KMS-11 (cell line): ENCODE measurements at regions not wholly inside any gene's neighbourhood (a gene's known extent, or its start where the extent isn't known, plus 50 kb on each side); places are given as distances from the start of the nearest gene placed in this dataset.
A peak's percentile ranks its signal among the peaks of the same experiment; 100 is the strongest.

Experiments used
- H2AFZ ChIP-seq: fragments of 200-600 bp; sonication (generic); 2 replicates; pipeline ENCODE4 v1.6.1; 2016; ENCODE audit warnings: antibody characterized with exemption, mixed run types, low read depth
- H3K27ac ChIP-seq: fragments of 200-600 bp; sonication (generic); 2 replicates; pipeline ENCODE4 v1.6.1; 2016; ENCODE audit warnings: mild to moderate bottlenecking, mixed run types
- H3K27me3 ChIP-seq: fragments of 200-600 bp; sonication (generic); 2 replicates; pipeline ENCODE4 v1.6.1; 2017; ENCODE audit warnings: mild to moderate bottlenecking, low read depth, mixed run types, moderate library complexity; ENCODE audit not compliant: insufficient read depth
- H3K36me3 ChIP-seq: fragments of 200-600 bp; sonication (generic); 2 replicates; pipeline ENCODE4 v1.6.1; 2017; ENCODE audit warnings: mild to moderate bottlenecking, mixed run types; ENCODE audit not compliant: insufficient read depth
- H3K4me1 ChIP-seq: fragments of 200-600 bp; sonication (generic); 2 replicates; pipeline ENCODE4 v1.6.1; 2016; ENCODE audit warnings: mild to moderate bottlenecking, low read depth, mixed run types; ENCODE audit not compliant: poor library complexity, severe bottlenecking
- H3K4me2 ChIP-seq: fragments of 200-600 bp; sonication (generic); 2 replicates; pipeline ENCODE4 v1.7.0; 2016; ENCODE audit warnings: mild to moderate bottlenecking, mixed run types
- H3K4me3 ChIP-seq: fragments of 200-600 bp; sonication (generic); IDR thresholded peaks from 2 replicates; pipeline ENCODE4 v1.6.1; 2017; ENCODE audit warnings: low read depth, low read length, mixed read lengths; ENCODE audit not compliant: insufficient read depth
- H3K79me2 ChIP-seq: fragments of 200-600 bp; sonication (generic); 2 replicates; pipeline ENCODE4 v1.6.1; 2016; ENCODE audit warnings: low read depth, mixed run types; ENCODE audit not compliant: insufficient read depth
- H3K9ac ChIP-seq: fragments of 200-600 bp; sonication (generic); 2 replicates; pipeline ENCODE4 v1.6.1; 2016; ENCODE audit warnings: mild to moderate bottlenecking, mixed run types
- H4K20me1 ChIP-seq: fragments of 200-600 bp; sonication (generic); 2 replicates; pipeline ENCODE4 v1.6.1; 2016; ENCODE audit warnings: mild to moderate bottlenecking, mixed run types; ENCODE audit not compliant: insufficient read depth
- TF ChIP-seq, protein P1 (sequence below): fragments of 200-600 bp; sonication (generic); conservative IDR thresholded peaks from 2 replicates; pipeline ENCODE4 v1.6.1; 2017; ENCODE audit warnings: low read depth, mild to moderate bottlenecking, antibody characterized with exemption, low read length, moderate library complexity, mixed read lengths

GRCh38 chr12:19962192-19962591 is 406.1 kb upstream of the PDE3A start:
- Histone ChIP-seq H3K27me3 (no peaks in the 10 kb centered on the region), H3K27ac (no peak overlapping the region), H3K9ac (no peak overlapping the region), H3K4me2 (no peak overlapping the region), H4K20me1 (no peaks in the 10 kb centered on the region), H3K36me3 (no peaks in the 10 kb centered on the region), H2AFZ (no peak overlapping the region), H3K4me3 (no peak overlapping the region), H3K4me1 (peaks cover 13% of the 10 kb centered on the region), H3K79me2 (no peaks in the 10 kb centered on the region)
- TF ChIP-seq, protein P1, sequence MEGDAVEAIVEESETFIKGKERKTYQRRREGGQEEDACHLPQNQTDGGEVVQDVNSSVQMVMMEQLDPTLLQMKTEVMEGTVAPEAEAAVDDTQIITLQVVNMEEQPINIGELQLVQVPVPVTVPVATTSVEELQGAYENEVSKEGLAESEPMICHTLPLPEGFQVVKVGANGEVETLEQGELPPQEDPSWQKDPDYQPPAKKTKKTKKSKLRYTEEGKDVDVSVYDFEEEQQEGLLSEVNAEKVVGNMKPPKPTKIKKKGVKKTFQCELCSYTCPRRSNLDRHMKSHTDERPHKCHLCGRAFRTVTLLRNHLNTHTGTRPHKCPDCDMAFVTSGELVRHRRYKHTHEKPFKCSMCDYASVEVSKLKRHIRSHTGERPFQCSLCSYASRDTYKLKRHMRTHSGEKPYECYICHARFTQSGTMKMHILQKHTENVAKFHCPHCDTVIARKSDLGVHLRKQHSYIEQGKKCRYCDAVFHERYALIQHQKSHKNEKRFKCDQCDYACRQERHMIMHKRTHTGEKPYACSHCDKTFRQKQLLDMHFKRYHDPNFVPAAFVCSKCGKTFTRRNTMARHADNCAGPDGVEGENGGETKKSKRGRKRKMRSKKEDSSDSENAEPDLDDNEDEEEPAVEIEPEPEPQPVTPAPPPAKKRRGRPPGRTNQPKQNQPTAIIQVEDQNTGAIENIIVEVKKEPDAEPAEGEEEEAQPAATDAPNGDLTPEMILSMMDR: no peak

DNA sequence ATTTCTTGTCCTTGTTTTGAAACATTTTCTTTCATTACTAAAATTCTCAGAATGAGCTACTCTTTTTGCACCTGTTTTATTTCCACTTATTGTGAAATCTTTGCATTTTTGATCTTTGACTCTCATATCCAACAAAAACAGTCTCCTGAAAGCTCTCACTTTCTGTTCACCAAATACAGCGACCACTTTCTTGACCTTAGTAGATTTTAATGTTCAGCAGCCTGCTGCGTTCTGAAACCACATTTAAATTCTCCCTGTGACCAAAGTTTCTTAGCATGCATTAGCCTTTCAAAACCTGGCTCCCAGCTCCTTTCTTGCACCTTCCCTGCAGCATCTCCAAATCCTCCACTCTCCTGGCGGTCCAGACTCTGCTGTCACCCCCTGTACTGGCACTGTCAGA is 404.4 kb upstream of the PDE3A start:
- Histone ChIP-seq H3K79me2 (no peaks in the 10 kb centered on the region), H3K4me1 (peaks cover 13% of the 10 kb centered on the region), H4K20me1 (no peaks in the 10 kb centered on the region), H3K9ac (no peak overlapping the region), H3K27me3 (no peaks in the 10 kb centered on the region), H3K27ac (no peak overlapping the region), H3K4me3 (no peak overlapping the region), H3K4me2 (peak overlapping the region; percentile 51; the same call in 1 of the 2 replicates), H2AFZ (no peak overlapping the region), H3K36me3 (no peaks in the 10 kb centered on the region)
- TF ChIP-seq, protein P1: no peak

GRCh38 chr12:19964549-19964948 is 403.8 kb upstream of the PDE3A start:
- H3K27me3 ChIP-seq: no peaks in the 10 kb centered on the region
- TF ChIP-seq, protein P1: no peak
- H3K4me1 ChIP-seq: peaks cover 13% of the 10 kb centered on the region
- no peak overlapping the region for H3K27ac ChIP-seq
- no peak overlapping the region for H3K9ac ChIP-seq
- H3K79me2 ChIP-seq: no peaks in the 10 kb centered on the region
- H3K4me3 ChIP-seq: no peak overlapping the region
- no peak overlapping the region for H2AFZ ChIP-seq
- H3K36me3 ChIP-seq: no peaks in the 10 kb centered on the region
- no peaks in the 10 kb centered on the region for H4K20me1 ChIP-seq
- H3K4me2 ChIP-seq: peak overlapping the region; percentile 51; the same call in 1 of the 2 replicates

- no peak overlapping the region for H3K9ac ChIP-seq
- no peak overlapping the region for H3K4me2 ChIP-seq
- no peaks in the 10 kb centered on the region for H4K20me1 ChIP-seq
- H3K27me3 ChIP-seq: no peaks in the 10 kb centered on the region
- H3K79me2 ChIP-seq: no peaks in the 10 kb centered on the region
- H3K27ac ChIP-seq: no peak overlapping the region
- TF ChIP-seq, protein P1: no peak
- H3K4me1 ChIP-seq: peaks cover 13% of the 10 kb centered on the region
- H3K36me3 ChIP-seq: no peaks in the 10 kb centered on the region
- no peak overlapping the region for H3K4me3 ChIP-seq
- H2AFZ ChIP-seq: no peak overlapping the region
Measured at GRCh38 chr12:19965196-19966038, 402.9 kb upstream of the PDE3A start.
